Keratinocyte (primary cell): ENCODE measurements at regions not wholly inside any gene's neighbourhood (a gene's known extent, or its start where the extent isn't known, plus 50 kb on each side); places are given as distances from the start of the nearest gene placed in this dataset.
"Not testable (repeated sequence)": the region's sequence is repeated elsewhere in the genome, so short reads cannot be mapped to it uniquely, and the experiment has no call there.

ENCODE experiments used
- DNase-seq: peaks from one replicate; pipeline ENCODE4 v3.0.0-alpha.2; 2011; ENCODE audit warnings: low read depth, missing footprints, low spot score
- FAIRE-seq: peaks from 2 replicates; lab custom pipeline; 2011; peaks lifted over from hg19 to GRCh38; lab: Jason Lieb, UNC
- H2AFZ ChIP-seq: 2 replicates; pipeline ENCODE4 v1.6.0; 2012; ENCODE audit warnings: low read length, control low read depth, inconsistent platforms; ENCODE audit not compliant: control insufficient read depth
- H3K27ac ChIP-seq: 2 replicates; pipeline ENCODE4 v1.5.1; 2011; ENCODE audit warnings: low read length; ENCODE audit not compliant: control insufficient read depth, insufficient read depth
- H3K27me3 ChIP-seq: 3 replicates; pipeline ENCODE4 v1.6.0; 2011; ENCODE audit warnings: low read length; ENCODE audit not compliant: control insufficient read depth, insufficient read depth; ENCODE audit errors: extremely low read depth
- H3K36me3 ChIP-seq, 2 experiments: 2 replicates in 1 of 2; 3 replicates in 1 of 2; pipeline ENCODE4 v1.5.1; 2011; ENCODE audit warnings: low read length in 2 of 2, mild to moderate bottlenecking in 1 of 2; ENCODE audit not compliant: control insufficient read depth in 2 of 2, insufficient read depth in 2 of 2; ENCODE audit errors: extremely low read depth in 1 of 2
- H3K4me1 ChIP-seq: 3 replicates; pipeline ENCODE4 v1.5.1; 2011; ENCODE audit warnings: low read length; ENCODE audit not compliant: control insufficient read depth, insufficient read depth; ENCODE audit errors: extremely low read depth
- H3K4me2 ChIP-seq: 3 replicates; pipeline ENCODE4 v1.6.0; 2011; ENCODE audit warnings: low read depth, low read length; ENCODE audit not compliant: control insufficient read depth, insufficient read depth; ENCODE audit errors: extremely low read depth
- H3K4me3 ChIP-seq, 3 experiments: fragments of 200-600 bp in 1 of 3; sonication (generic) in 1 of 3; 2 replicates in 2 of 3; 3 replicates in 1 of 3; pipeline ENCODE4 v1.5.1; 2011 to 2016; ENCODE audit warnings: low read length in 3 of 3, mild to moderate bottlenecking in 3 of 3, control low read depth in 2 of 3, inconsistent platforms in 1 of 3, low read depth in 1 of 3, mixed read lengths in 1 of 3, mixed run types in 1 of 3, moderate library complexity in 1 of 3; ENCODE audit not compliant: control insufficient read depth in 2 of 3, insufficient read depth in 2 of 3; ENCODE audit errors: extremely low read depth in 1 of 3
- H3K79me2 ChIP-seq: 2 replicates; pipeline ENCODE4 v1.6.0; 2012; ENCODE audit warnings: low read length; ENCODE audit not compliant: control insufficient read depth, insufficient read depth
- H3K9ac ChIP-seq: 3 replicates; pipeline ENCODE4 v1.6.0; 2011; ENCODE audit warnings: low read length; ENCODE audit not compliant: control insufficient read depth, insufficient read depth; ENCODE audit errors: extremely low read depth
- H3K9me1 ChIP-seq: 3 replicates; pipeline ENCODE4 v1.6.0; 2011; ENCODE audit warnings: low read length; ENCODE audit not compliant: control insufficient read depth, insufficient read depth; ENCODE audit errors: extremely low read depth
- H3K9me3 ChIP-seq: 2 replicates; pipeline ENCODE4 v1.5.1; 2012; ENCODE audit warnings: low read depth, low read length; ENCODE audit not compliant: control insufficient read depth
- H4K20me1 ChIP-seq: 3 replicates; pipeline ENCODE4 v1.6.0; 2011; ENCODE audit warnings: low read length; ENCODE audit not compliant: control insufficient read depth, insufficient read depth; ENCODE audit errors: extremely low read depth
- EZH2 ChIP-seq: IDR thresholded peaks from one replicate; pipeline ENCODE4 v1.6.1; 2012; ENCODE audit warnings: inconsistent platforms, mild to moderate bottlenecking, low read length, moderate library complexity
- dilution Hi-C: fragments of 300-500 bp; cut with MboI; formaldehyde crosslinking; loops from one replicate; pipeline ENCODE4 v1.7.0; 2020; ENCODE audit warnings: low sequenced_read_pairs; ENCODE audit not compliant: extremely low pct_ligation_motif_present
- TF ChIP-seq, protein P1 (sequence below), 3 experiments: IDR thresholded peaks in 1 of 3; conservative IDR thresholded peaks in 1 of 3; optimal IDR thresholded peaks in 1 of 3; 2 replicates in 2 of 3; 3 replicates in 1 of 3; pipeline versions ENCODE3 to v1.5.1; 2011; ENCODE audit warnings: low read length in 3 of 3, mild to moderate bottlenecking in 3 of 3, moderate library complexity in 2 of 3, control low read depth in 1 of 3, inconsistent platforms in 1 of 3; ENCODE audit not compliant: insufficient read depth in 2 of 3; ENCODE audit errors: extremely low read depth in 1 of 3

- TF ChIP-seq, protein P1, sequence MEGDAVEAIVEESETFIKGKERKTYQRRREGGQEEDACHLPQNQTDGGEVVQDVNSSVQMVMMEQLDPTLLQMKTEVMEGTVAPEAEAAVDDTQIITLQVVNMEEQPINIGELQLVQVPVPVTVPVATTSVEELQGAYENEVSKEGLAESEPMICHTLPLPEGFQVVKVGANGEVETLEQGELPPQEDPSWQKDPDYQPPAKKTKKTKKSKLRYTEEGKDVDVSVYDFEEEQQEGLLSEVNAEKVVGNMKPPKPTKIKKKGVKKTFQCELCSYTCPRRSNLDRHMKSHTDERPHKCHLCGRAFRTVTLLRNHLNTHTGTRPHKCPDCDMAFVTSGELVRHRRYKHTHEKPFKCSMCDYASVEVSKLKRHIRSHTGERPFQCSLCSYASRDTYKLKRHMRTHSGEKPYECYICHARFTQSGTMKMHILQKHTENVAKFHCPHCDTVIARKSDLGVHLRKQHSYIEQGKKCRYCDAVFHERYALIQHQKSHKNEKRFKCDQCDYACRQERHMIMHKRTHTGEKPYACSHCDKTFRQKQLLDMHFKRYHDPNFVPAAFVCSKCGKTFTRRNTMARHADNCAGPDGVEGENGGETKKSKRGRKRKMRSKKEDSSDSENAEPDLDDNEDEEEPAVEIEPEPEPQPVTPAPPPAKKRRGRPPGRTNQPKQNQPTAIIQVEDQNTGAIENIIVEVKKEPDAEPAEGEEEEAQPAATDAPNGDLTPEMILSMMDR (optimal IDR thresholded peaks at IDR 0.05 in 1 of 3, IDR thresholded peaks at IDR 0.05 in 1 of 3, conservative IDR thresholded peaks at IDR 0.05 in 1 of 3; ENCODE audit: extremely low read depth in 1 of 3, insufficient read depth in 2 of 3, low read length in 3 of 3): no peak
- no peak for TF ChIP-seq EZH2
- H3K4me3 ChIP-seq: no peak overlapping the region
- H4K20me1 ChIP-seq: no peaks in the 10 kb centered on the region
- no peaks in the 10 kb centered on the region for H3K79me2 ChIP-seq
- dilution Hi-C loops: no loop called here
- H3K4me1 ChIP-seq: no peaks in the 10 kb centered on the region
- no peaks in the 10 kb centered on the region for H3K36me3 ChIP-seq
- DNase-seq (no peak), FAIRE-seq (no peak)
- H2AFZ ChIP-seq: no peak overlapping the region
- H3K27me3 ChIP-seq: peaks cover 6% of the 10 kb centered on the region
- peak overlapping the region; percentile 12 for H3K4me2 ChIP-seq
- no peaks in the 10 kb centered on the region for H3K9me1 ChIP-seq
- no peak overlapping the region for H3K27ac ChIP-seq
- H3K9me3 ChIP-seq: no peaks in the 10 kb centered on the region
- H3K9ac ChIP-seq: no peak overlapping the region
These were observed 102.9 kb upstream of the KLF13 start for GRCh38 chr15:31223478-31224350.

- H3K4me2 ChIP-seq, H3K27ac ChIP-seq, H3K4me3 ChIP-seq, H3K9me3 ChIP-seq, DNase-seq, H3K27me3 ChIP-seq, H3K36me3 ChIP-seq, H3K4me1 ChIP-seq, H2AFZ ChIP-seq, dilution Hi-C loops, H3K9me1 ChIP-seq, H4K20me1 ChIP-seq, H3K9ac ChIP-seq, FAIRE-seq, H3K79me2 ChIP-seq: not testable (repeated sequence)
These were observed 102.0 kb upstream of the KLF13 start for GRCh38 chr15:31224661-31225060.
